ENCODE measurements at regions not wholly inside any gene's neighbourhood (a gene's known extent, or its start where the extent isn't known, plus 50 kb on each side); places are given as distances from the start of the nearest gene placed in this dataset.
"Not testable (repeated sequence)": the region's sequence is repeated elsewhere in the genome, so short reads cannot be mapped to it uniquely, and the experiment has no call there.

DNA sequence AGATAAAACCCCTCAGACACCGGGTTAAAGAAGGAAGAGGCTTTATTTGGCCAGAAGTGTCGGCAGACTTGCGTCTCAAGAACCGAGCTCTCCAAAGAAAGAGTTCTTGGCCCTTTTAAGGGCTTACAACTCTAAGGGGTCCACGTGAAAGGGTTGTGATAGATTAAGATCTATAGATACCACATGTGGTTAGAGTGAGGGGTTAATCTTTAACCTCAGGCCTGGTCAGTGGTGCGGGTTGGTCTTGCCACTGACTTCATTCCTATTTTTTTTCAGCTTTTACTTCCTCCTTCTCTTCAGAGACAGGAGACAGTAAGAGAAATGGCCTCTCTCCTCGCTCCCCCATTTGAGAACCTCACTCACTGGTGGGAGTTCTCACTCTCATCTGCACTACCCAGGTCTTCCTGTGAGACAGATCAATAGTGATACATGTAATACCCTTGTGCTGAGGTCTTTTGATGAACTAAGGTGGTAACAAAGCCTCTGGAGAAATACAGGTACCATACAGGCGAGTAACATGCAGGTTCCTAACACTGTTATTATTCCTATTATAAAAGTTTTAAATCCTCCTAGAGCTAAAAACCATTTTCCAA lies 52.4 kb upstream of the COX7C start:
- no peak overlapping the region for H3K27ac ChIP-seq
- TF ChIP-seq, protein P1, sequence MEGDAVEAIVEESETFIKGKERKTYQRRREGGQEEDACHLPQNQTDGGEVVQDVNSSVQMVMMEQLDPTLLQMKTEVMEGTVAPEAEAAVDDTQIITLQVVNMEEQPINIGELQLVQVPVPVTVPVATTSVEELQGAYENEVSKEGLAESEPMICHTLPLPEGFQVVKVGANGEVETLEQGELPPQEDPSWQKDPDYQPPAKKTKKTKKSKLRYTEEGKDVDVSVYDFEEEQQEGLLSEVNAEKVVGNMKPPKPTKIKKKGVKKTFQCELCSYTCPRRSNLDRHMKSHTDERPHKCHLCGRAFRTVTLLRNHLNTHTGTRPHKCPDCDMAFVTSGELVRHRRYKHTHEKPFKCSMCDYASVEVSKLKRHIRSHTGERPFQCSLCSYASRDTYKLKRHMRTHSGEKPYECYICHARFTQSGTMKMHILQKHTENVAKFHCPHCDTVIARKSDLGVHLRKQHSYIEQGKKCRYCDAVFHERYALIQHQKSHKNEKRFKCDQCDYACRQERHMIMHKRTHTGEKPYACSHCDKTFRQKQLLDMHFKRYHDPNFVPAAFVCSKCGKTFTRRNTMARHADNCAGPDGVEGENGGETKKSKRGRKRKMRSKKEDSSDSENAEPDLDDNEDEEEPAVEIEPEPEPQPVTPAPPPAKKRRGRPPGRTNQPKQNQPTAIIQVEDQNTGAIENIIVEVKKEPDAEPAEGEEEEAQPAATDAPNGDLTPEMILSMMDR (IDR thresholded peaks at IDR 0.05), result no peak
- intact Hi-C loops (cut with DNase I), result no loop called here

DNA sequence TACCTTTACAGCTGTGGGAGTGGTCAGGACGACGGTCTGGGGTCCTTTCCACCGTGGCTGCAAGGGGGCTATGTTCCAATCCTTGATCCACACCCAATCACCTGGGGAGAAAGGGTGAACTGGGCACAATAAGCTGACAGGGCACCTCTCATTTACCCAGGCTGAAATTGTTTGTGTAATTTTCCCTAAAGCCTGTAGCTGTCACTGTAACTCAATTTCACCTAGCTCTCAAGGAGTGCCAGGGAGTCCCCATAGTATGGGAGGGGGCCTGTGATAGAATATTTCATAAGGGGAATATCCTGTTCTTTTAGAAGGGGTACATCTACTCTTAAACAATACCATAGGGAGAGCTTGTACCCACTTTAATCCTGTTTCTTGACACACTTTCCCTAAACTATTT lies 51.7 kb upstream of the COX7C start:
- DNase-seq (ENCODE audit: low spot score in 2 of 2); H3K4me1 ChIP-seq; H3K4me3 ChIP-seq: not testable (repeated sequence)

More for the DNA sequence above, 52.4 kb upstream of the COX7C start:
- Histone ChIP-seq H3K36me3 (no peaks in the 10 kb centered on the region), H3K4me1 (no peaks in the 10 kb centered on the region), H3K9me3 (no peaks in the 10 kb centered on the region), H3K4me3 (no peak overlapping the region), H3K27me3 (no peaks in the 10 kb centered on the region)
- DNase-seq (ENCODE audit: low spot score in 2 of 2), result no peak

More for the DNA sequence above, 51.7 kb upstream of the COX7C start:
- H3K36me3 ChIP-seq; intact Hi-C loops (cut with DNase I); H3K9me3 ChIP-seq; H3K27ac ChIP-seq; H3K27me3 ChIP-seq: not testable (repeated sequence)

Data from ascending aorta (tissue), 2 donors.